B cell (primary cell): ENCODE measurements at regions not wholly inside any gene's neighbourhood (a gene's known extent, or its start where the extent isn't known, plus 50 kb on each side); places are given as distances from the start of the nearest gene placed in this dataset.
"Not testable (repeated sequence)": the region's sequence is repeated elsewhere in the genome, so short reads cannot be mapped to it uniquely, and the experiment has no call there.

Experiments
- ATAC-seq: fragments of 200-7000 bp; cut with Tn5 transposase; one replicate; pipeline ENCODE4 v1.10.0; 2021; ENCODE audit warnings: low read depth, mild to moderate bottlenecking, moderate number of reproducible peaks, moderate library complexity
- CTCF ChIA-PET: fragments of 350-600 bp; sonication (Branson Sonifier 250); formaldehyde crosslinking; loops from one replicate; lab custom pipeline; 2021; ENCODE audit warnings: antibody characterized with exemption, inconsistent platforms; lab: Charles Lee
- POLR2A ChIA-PET: fragments of 350-600 bp; sonication (Branson Sonifier 250); formaldehyde crosslinking; loops from one replicate; lab custom pipeline; 2021; ENCODE audit warnings: antibody characterized with exemption; lab: Charles Lee
- DNase-seq: peaks from one replicate; pipeline ENCODE4 v3.0.0; 2013
- H2AFZ ChIP-seq: 2 replicates; pipeline ENCODE4 v1.6.1; 2012; ENCODE audit warnings: mild to moderate bottlenecking, low read depth, low read length; ENCODE audit not compliant: insufficient read depth, poor library complexity, severe bottlenecking
- H3K27ac ChIP-seq, 2 donors: 1 replicate in 1 of 2; 2 replicates in 1 of 2; pipeline ENCODE4 v1.5.1; 2012 to 2013; ENCODE audit warnings: low read length in 2 of 2, mild to moderate bottlenecking in 2 of 2, moderate library complexity in 1 of 2
- H3K27me3 ChIP-seq, 4 experiments: fragments of 200-600 bp in 1 of 4; sonication (generic) in 1 of 4; replicated peaks in 1 of 4; 1 replicate in 2 of 4; 2 replicates in 2 of 4; pipeline versions ENCODE4 v1.6.1 to v1.7.0; 2013 to 2016; ENCODE audit warnings: low read length in 3 of 4, mild to moderate bottlenecking in 2 of 4, mixed read lengths in 1 of 4, moderate library complexity in 1 of 4; ENCODE audit not compliant: insufficient read depth in 4 of 4, control insufficient read depth in 3 of 4; ENCODE audit errors: control extremely low read depth in 1 of 4
- H3K36me3 ChIP-seq, 2 experiments: replicated peaks in 1 of 2; 1 replicate in 1 of 2; 2 replicates in 1 of 2; pipeline versions ENCODE4 v1.6.1 to v1.7.1; 2013; ENCODE audit warnings: low read length in 1 of 2; ENCODE audit not compliant: insufficient read depth in 2 of 2, control insufficient read depth in 1 of 2; ENCODE audit errors: control extremely low read depth in 1 of 2, extremely low read depth in 1 of 2
- H3K4me1 ChIP-seq, 2 donors: fragments of 200-600 bp in 1 of 2; sonication (generic) in 1 of 2; 1 replicate in 1 of 2; 2 replicates in 1 of 2; pipeline versions ENCODE4 v1.5.1 to v1.6.1; 2013 to 2017; ENCODE audit warnings: low read length in 2 of 2; ENCODE audit not compliant: control insufficient read depth in 2 of 2, insufficient read depth in 2 of 2
- H3K4me2 ChIP-seq: replicated peaks from 2 replicates; pipeline ENCODE3; 2012; ENCODE audit warnings: mild to moderate bottlenecking, low read depth, low read length; ENCODE audit not compliant: poor library complexity, severe bottlenecking
- H3K4me3 ChIP-seq, 5 experiments: fragments of 200-600 bp in 1 of 5; sonication (generic) in 1 of 5; 1 replicate in 3 of 5; 2 replicates in 2 of 5; pipeline versions ENCODE4 v1.5.1 to v1.7.0; 2011 to 2016; ENCODE audit warnings: low read length in 4 of 5, mild to moderate bottlenecking in 4 of 5, low read depth in 2 of 5, control low read depth in 1 of 5, moderate library complexity in 1 of 5; ENCODE audit not compliant: insufficient read depth in 1 of 5; ENCODE audit errors: control extremely low read depth in 1 of 5, extremely low read depth in 1 of 5
- H3K79me2 ChIP-seq: fragments of 200-600 bp; sonication (generic); one replicate; pipeline ENCODE4 v1.6.0; 2016; ENCODE audit warnings: low read length; ENCODE audit not compliant: control insufficient read depth, insufficient read depth
- H3K9ac ChIP-seq: fragments of 200-600 bp; sonication (generic); 2 replicates; pipeline ENCODE4 v1.6.1; 2017; ENCODE audit warnings: mild to moderate bottlenecking, low read length, moderate library complexity
- H3K9me3 ChIP-seq, 3 donors: one replicate each; pipeline versions ENCODE4 v1.6.1 to v1.7.1; 2013; ENCODE audit warnings: low read length in 2 of 3; ENCODE audit not compliant: control insufficient read depth in 2 of 3, insufficient read depth in 1 of 3; ENCODE audit errors: control extremely low read depth in 1 of 3
- H4K20me1 ChIP-seq: 2 replicates; pipeline ENCODE4 v1.6.0; 2012; ENCODE audit warnings: mild to moderate bottlenecking, low read length; ENCODE audit not compliant: insufficient read depth, control insufficient read depth, poor library complexity, severe bottlenecking
- H3K27ac Mint-ChIP-seq: one replicate; pipeline ENCODE4 v1.8.0; 2021; ENCODE audit warnings: mixed read lengths
- H3K27me3 Mint-ChIP-seq: one replicate; pipeline ENCODE4 v1.8.0; 2021; ENCODE audit warnings: mixed read lengths
- H3K4me1 Mint-ChIP-seq: one replicate; pipeline ENCODE4 v1.8.0; 2021; ENCODE audit warnings: mixed read lengths
- H3K4me3 Mint-ChIP-seq: one replicate; pipeline ENCODE4 v1.8.0; 2021; ENCODE audit warnings: mixed read lengths
- H3K9me3 Mint-ChIP-seq: one replicate; pipeline ENCODE4 v1.8.0; 2022; ENCODE audit warnings: mixed read lengths; ENCODE audit not compliant: insufficient read depth
- EZH2 ChIP-seq: IDR thresholded peaks from 2 replicates; pipeline ENCODE4 v1.6.1; 2012; ENCODE audit warnings: borderline replicate concordance, low read depth, mild to moderate bottlenecking, moderate library complexity, low read length; ENCODE audit not compliant: insufficient read depth, poor library complexity, severe bottlenecking
- WGBS: methylation state at CpG from one replicate; pipeline ENCODE4 v1.1.5; 2013; ENCODE audit warnings: missing lambda C conversion rate; ENCODE audit not compliant: insufficient coverage; 5-methylcytosine and 5-hydroxymethylcytosine counted together
- intact Hi-C: fragments of 100-400 bp; cut with micrococcal nuclease; formaldehyde crosslinking; loops from one replicate; pipeline ENCODE4 v1.10.0; 2022
- TF ChIP-seq, protein P1 (sequence below): fragments of 200-600 bp; IDR thresholded peaks from one replicate; pipeline ENCODE4 v1.8.0; 2022; ENCODE audit warnings: antibody characterized with exemption, mild to moderate bottlenecking

GRCh38 chr2:78757640-78758039 lies 267.9 kb upstream of the REG3G start:
- no peaks in the 10 kb centered on the region for H3K4me1 Mint-ChIP-seq
- Histone ChIP-seq H2AFZ (no peak overlapping the region), H3K4me2 (no peak overlapping the region), H4K20me1 (no peaks in the 10 kb centered on the region), H3K27me3 (no peaks in the 10 kb centered on the region), H3K4me3 (no peak overlapping the region), H3K4me1 (no peaks in the 10 kb centered on the region), H3K9me3 (peaks cover 0 to 11% (median 4%) of the 10 kb centered on the region in 3 donors), H3K36me3 (no peaks in the 10 kb centered on the region), H3K27ac (no peak overlapping the region), H3K9ac (no peak overlapping the region), H3K79me2 (no peaks in the 10 kb centered on the region)
- H3K4me3 Mint-ChIP-seq, result no peak overlapping the region
- no peak overlapping the region for H3K27ac Mint-ChIP-seq
- H3K9me3 Mint-ChIP-seq, result peaks cover 25% of the 10 kb centered on the region
- WGBS, result 100% methylated on average over 1 of the region's 1 CpG
- ATAC-seq (no peak), DNase-seq (no peak)
- intact Hi-C loops, result no loop called here
- POLR2A ChIA-PET, result no interaction called here
- no peaks in the 10 kb centered on the region for H3K27me3 Mint-ChIP-seq
- CTCF ChIA-PET, result no interaction called here
- TF ChIP-seq EZH2, result no peak
- TF ChIP-seq, protein P1, sequence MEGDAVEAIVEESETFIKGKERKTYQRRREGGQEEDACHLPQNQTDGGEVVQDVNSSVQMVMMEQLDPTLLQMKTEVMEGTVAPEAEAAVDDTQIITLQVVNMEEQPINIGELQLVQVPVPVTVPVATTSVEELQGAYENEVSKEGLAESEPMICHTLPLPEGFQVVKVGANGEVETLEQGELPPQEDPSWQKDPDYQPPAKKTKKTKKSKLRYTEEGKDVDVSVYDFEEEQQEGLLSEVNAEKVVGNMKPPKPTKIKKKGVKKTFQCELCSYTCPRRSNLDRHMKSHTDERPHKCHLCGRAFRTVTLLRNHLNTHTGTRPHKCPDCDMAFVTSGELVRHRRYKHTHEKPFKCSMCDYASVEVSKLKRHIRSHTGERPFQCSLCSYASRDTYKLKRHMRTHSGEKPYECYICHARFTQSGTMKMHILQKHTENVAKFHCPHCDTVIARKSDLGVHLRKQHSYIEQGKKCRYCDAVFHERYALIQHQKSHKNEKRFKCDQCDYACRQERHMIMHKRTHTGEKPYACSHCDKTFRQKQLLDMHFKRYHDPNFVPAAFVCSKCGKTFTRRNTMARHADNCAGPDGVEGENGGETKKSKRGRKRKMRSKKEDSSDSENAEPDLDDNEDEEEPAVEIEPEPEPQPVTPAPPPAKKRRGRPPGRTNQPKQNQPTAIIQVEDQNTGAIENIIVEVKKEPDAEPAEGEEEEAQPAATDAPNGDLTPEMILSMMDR, result no peak

GRCh38 chr2:78758765-78759164 lies 266.7 kb upstream of the REG3G start:
- POLR2A ChIA-PET, H3K4me3 ChIP-seq, H3K36me3 ChIP-seq, H3K79me2 ChIP-seq, H3K27ac Mint-ChIP-seq, H3K4me1 Mint-ChIP-seq, ATAC-seq, H3K27me3 Mint-ChIP-seq, H3K27ac ChIP-seq, H3K4me3 Mint-ChIP-seq, H3K27me3 ChIP-seq, intact Hi-C loops, H3K9ac ChIP-seq, CTCF ChIA-PET, H4K20me1 ChIP-seq, H3K4me2 ChIP-seq, H3K4me1 ChIP-seq, DNase-seq, H2AFZ ChIP-seq: not testable (repeated sequence)
- peaks cover 27% of the 10 kb centered on the region for H3K9me3 Mint-ChIP-seq
- H3K9me3 ChIP-seq, result peaks cover 0 to 17% (median 4%) of the 10 kb centered on the region in 3 donors
- 94% methylated on average over 7 of the region's 7 CpGs for WGBS
